ENCODE measurements at regions not wholly inside any gene's neighbourhood (a gene's known extent, or its start where the extent isn't known, plus 50 kb on each side); places are given as distances from the start of the nearest gene placed in this dataset.

- no peaks in the 10 kb centered on the region for H3K36me3 Mint-ChIP-seq (ENCODE audit: insufficient read depth, unreplicated experiment)
- Histone ChIP-seq H3K4me1 (no peaks in the 10 kb centered on the region), H3K27me3 (replicated peaks; ENCODE audit: control insufficient read depth, insufficient read depth, low read length) (no peaks in the 10 kb centered on the region), H3K9me3 (no peaks in the 10 kb centered on the region), H3K36me3 (ENCODE audit: control insufficient read depth, insufficient read depth, low read length) (no peaks in the 10 kb centered on the region), H3K4me3 (ENCODE audit: low read depth, low read length) (no peak overlapping the region)
- no peak overlapping the region for H3K4me3 Mint-ChIP-seq (ENCODE audit: unreplicated experiment)
- peaks cover 13% of the 10 kb centered on the region for H3K4me1 Mint-ChIP-seq (ENCODE audit: low read depth, unreplicated experiment)
- BruUV-seq (replicated peaks): no TSS peak
- TF ChIP-seq CTCF (IDR thresholded peaks at IDR 0.05; ENCODE audit: insufficient read depth in 1 of 2, low read depth in 1 of 2, low read length in 1 of 2, severe bottlenecking in 1 of 2, unreplicated experiment in 1 of 2): no peak
- intact Hi-C loops (cut with micrococcal nuclease; ENCODE audit: unreplicated experiment): no loop called here
- ChIA-PET CTCF (no interaction called here), POLR2A (no interaction called here)
- no peak for DNase-seq
- H3K27ac Mint-ChIP-seq (ENCODE audit: unreplicated experiment): no peak overlapping the region
- peaks cover 10% of the 10 kb centered on the region for H3K9me3 Mint-ChIP-seq (ENCODE audit: unreplicated experiment)
- no peaks in the 10 kb centered on the region for H3K27me3 Mint-ChIP-seq (ENCODE audit: insufficient read depth, unreplicated experiment)
Measured at GRCh38 chr6:14818422-14818884, 427.4 kb upstream of the JARID2 start.

GRCh38 chr6:14819001-14819400 is 426.9 kb upstream of the JARID2 start:
- no peak for TF ChIP-seq CTCF (IDR thresholded peaks at IDR 0.05; ENCODE audit: insufficient read depth in 1 of 2, low read depth in 1 of 2, low read length in 1 of 2, severe bottlenecking in 1 of 2, unreplicated experiment in 1 of 2)
- DNase-seq: no peak
- peaks cover 10% of the 10 kb centered on the region for H3K9me3 Mint-ChIP-seq (ENCODE audit: unreplicated experiment)
- no peaks in the 10 kb centered on the region for H3K27me3 ChIP-seq (replicated peaks; ENCODE audit: control insufficient read depth, insufficient read depth, low read length)
- ChIA-PET CTCF (no interaction called here), POLR2A (no interaction called here)
- no peaks in the 10 kb centered on the region for H3K36me3 ChIP-seq (ENCODE audit: control insufficient read depth, insufficient read depth, low read length)
- no peaks in the 10 kb centered on the region for H3K9me3 ChIP-seq
- H3K27ac Mint-ChIP-seq (ENCODE audit: unreplicated experiment): no peak overlapping the region
- no peaks in the 10 kb centered on the region for H3K4me1 ChIP-seq
- intact Hi-C loops (cut with micrococcal nuclease; ENCODE audit: unreplicated experiment): no loop called here
- peaks cover 13% of the 10 kb centered on the region for H3K4me1 Mint-ChIP-seq (ENCODE audit: low read depth, unreplicated experiment)
- no TSS peak for BruUV-seq (replicated peaks)
- H3K27me3 Mint-ChIP-seq (ENCODE audit: insufficient read depth, unreplicated experiment): no peaks in the 10 kb centered on the region
- no peak overlapping the region for H3K4me3 Mint-ChIP-seq (ENCODE audit: unreplicated experiment)
- H3K4me3 ChIP-seq (ENCODE audit: low read depth, low read length): no peak overlapping the region
- no peaks in the 10 kb centered on the region for H3K36me3 Mint-ChIP-seq (ENCODE audit: insufficient read depth, unreplicated experiment)

GRCh38 chr6:14819840-14820420 is 425.9 kb upstream of the JARID2 start:
- TF ChIP-seq CTCF (IDR thresholded peaks at IDR 0.05; ENCODE audit: insufficient read depth in 1 of 2, low read depth in 1 of 2, low read length in 1 of 2, severe bottlenecking in 1 of 2, unreplicated experiment in 1 of 2): no peak
- no peaks in the 10 kb centered on the region for H3K9me3 ChIP-seq
- H3K4me1 Mint-ChIP-seq (ENCODE audit: low read depth, unreplicated experiment): peaks cover 19% of the 10 kb centered on the region
- H3K36me3 Mint-ChIP-seq (ENCODE audit: insufficient read depth, unreplicated experiment): no peaks in the 10 kb centered on the region
- H3K4me3 ChIP-seq (ENCODE audit: low read depth, low read length): no peak overlapping the region
- no peak for DNase-seq
- no TSS peak for BruUV-seq (replicated peaks)
- intact Hi-C loops (cut with micrococcal nuclease; ENCODE audit: unreplicated experiment): no loop called here
- H3K27me3 Mint-ChIP-seq (ENCODE audit: insufficient read depth, unreplicated experiment): no peaks in the 10 kb centered on the region
- H3K36me3 ChIP-seq (ENCODE audit: control insufficient read depth, insufficient read depth, low read length): no peaks in the 10 kb centered on the region
- ChIA-PET POLR2A (no interaction called here), CTCF (no interaction called here)
- no peak overlapping the region for H3K27ac Mint-ChIP-seq (ENCODE audit: unreplicated experiment)
- no peaks in the 10 kb centered on the region for H3K27me3 ChIP-seq (replicated peaks; ENCODE audit: control insufficient read depth, insufficient read depth, low read length)
- H3K9me3 Mint-ChIP-seq (ENCODE audit: unreplicated experiment): peaks cover 10% of the 10 kb centered on the region
- no peak overlapping the region for H3K4me3 Mint-ChIP-seq (ENCODE audit: unreplicated experiment)
- no peaks in the 10 kb centered on the region for H3K4me1 ChIP-seq

All from Caco-2 (cell line).